ENCODE measurements at regions not wholly inside any gene's neighbourhood (a gene's known extent, or its start where the extent isn't known, plus 50 kb on each side); places are given as distances from the start of the nearest gene placed in this dataset.

GRCh38 chr22:46056546-46057245 lies 79.7 kb upstream of the WNT7B start:
- no peak for TF ChIP-seq CTCF (IDR thresholded peaks at IDR 0.05; ENCODE audit: low read depth, low read length, poor library complexity, severe bottlenecking)
- no peak for TF ChIP-seq EZH2phosphoT487 (IDR thresholded peaks at IDR 0.05; ENCODE audit: borderline replicate concordance, low read length)
